Gastrocnemius medialis (tissue), 4 donors: ENCODE measurements at regions not wholly inside any gene's neighbourhood (a gene's known extent, or its start where the extent isn't known, plus 50 kb on each side); places are given as distances from the start of the nearest gene placed in this dataset.

Experiments
- POLR2A ChIP-seq, 2 donors: fragments of 450-650 bp; IDR thresholded peaks; one replicate each; pipeline ENCODE4 v1.6.1; 2017; ENCODE audit warnings: antibody characterized with exemption in 2 of 2, mild to moderate bottlenecking in 2 of 2, moderate library complexity in 2 of 2
- TF ChIP-seq, protein P1 (sequence below), 5 experiments: fragments of 450-650 bp in 3 of 5; fragments of 200-600 bp in 2 of 5; sonication (generic) in 2 of 5; IDR thresholded peaks in 4 of 5; conservative IDR thresholded peaks in 1 of 5; 1 replicate in 4 of 5; 2 replicates in 1 of 5; pipeline ENCODE4 v1.5.1; 2016 to 2019; ENCODE audit warnings: antibody characterized with exemption in 5 of 5, mild to moderate bottlenecking in 3 of 5, moderate library complexity in 3 of 5

DNA sequence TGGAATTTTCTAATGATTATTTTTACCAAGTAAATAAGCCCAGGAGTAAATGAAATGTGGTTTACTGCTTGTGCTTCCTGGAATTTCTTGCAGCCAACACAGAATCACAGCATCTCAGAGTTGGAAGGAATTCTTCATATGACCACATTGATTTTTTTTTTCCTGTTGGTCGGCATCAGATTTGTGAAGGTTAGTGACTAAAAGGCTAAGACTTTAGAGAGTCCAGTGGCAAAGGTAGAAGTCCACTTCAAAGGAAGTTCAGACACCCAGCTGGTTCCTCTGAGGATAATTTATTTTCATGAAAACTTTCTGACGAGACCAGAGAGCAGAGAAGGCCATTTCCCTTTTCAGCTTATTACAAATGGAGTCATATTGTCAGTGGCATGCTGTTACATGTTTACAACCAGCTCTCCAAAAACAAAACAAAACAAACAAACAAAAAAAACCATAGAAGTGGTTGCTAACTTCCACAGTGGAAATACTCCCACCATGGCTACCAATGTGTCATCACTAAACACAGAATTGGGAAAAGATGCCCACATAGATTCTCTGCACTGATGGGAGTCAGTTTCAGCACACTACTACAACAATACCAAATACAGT, 77.2 kb upstream of the CDC42BPA start:
- TF ChIP-seq, protein P1, sequence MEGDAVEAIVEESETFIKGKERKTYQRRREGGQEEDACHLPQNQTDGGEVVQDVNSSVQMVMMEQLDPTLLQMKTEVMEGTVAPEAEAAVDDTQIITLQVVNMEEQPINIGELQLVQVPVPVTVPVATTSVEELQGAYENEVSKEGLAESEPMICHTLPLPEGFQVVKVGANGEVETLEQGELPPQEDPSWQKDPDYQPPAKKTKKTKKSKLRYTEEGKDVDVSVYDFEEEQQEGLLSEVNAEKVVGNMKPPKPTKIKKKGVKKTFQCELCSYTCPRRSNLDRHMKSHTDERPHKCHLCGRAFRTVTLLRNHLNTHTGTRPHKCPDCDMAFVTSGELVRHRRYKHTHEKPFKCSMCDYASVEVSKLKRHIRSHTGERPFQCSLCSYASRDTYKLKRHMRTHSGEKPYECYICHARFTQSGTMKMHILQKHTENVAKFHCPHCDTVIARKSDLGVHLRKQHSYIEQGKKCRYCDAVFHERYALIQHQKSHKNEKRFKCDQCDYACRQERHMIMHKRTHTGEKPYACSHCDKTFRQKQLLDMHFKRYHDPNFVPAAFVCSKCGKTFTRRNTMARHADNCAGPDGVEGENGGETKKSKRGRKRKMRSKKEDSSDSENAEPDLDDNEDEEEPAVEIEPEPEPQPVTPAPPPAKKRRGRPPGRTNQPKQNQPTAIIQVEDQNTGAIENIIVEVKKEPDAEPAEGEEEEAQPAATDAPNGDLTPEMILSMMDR (IDR thresholded peaks at IDR 0.05 in 4 of 5, conservative IDR thresholded peaks at IDR 0.05 in 1 of 5) = no peak
- no peak for TF ChIP-seq POLR2A (IDR thresholded peaks at IDR 0.05)
